Gastroesophageal sphincter (tissue), 4 donors: ENCODE measurements at regions not wholly inside any gene's neighbourhood (a gene's known extent, or its start where the extent isn't known, plus 50 kb on each side); places are given as distances from the start of the nearest gene placed in this dataset.
"Not testable (repeated sequence)": the region's sequence is repeated elsewhere in the genome, so short reads cannot be mapped to it uniquely, and the experiment has no call there.

Experiments used
- ATAC-seq: fragments of 150-250 bp; one replicate; pipeline ENCODE4 v1.9.1; 2016; ENCODE audit warnings: mild to moderate bottlenecking, moderate library complexity
- H3K27ac ChIP-seq, 4 donors: fragments of 200-600 bp; sonication (generic) in 3 of 4; 1 replicate in 3 of 4; 2 replicates in 1 of 4; pipeline ENCODE4 v1.5.1; 2016 to 2019
- H3K27me3 ChIP-seq: fragments of 200-600 bp; sonication (generic); one replicate; pipeline ENCODE4 v1.5.1; 2019
- H3K36me3 ChIP-seq, 2 donors: fragments of 200-600 bp; sonication (generic); one replicate each; pipeline ENCODE4 v1.5.1; 2019; ENCODE audit warnings: control low read depth in 1 of 2
- H3K4me1 ChIP-seq, 3 donors: fragments of 200-600 bp; sonication (generic); 1 replicate in 2 of 3; 2 replicates in 1 of 3; pipeline ENCODE4 v1.5.1; 2016 to 2019; ENCODE audit warnings: control low read depth in 2 of 3
- H3K4me3 ChIP-seq, 2 donors: fragments of 200-600 bp; sonication (generic); one replicate each; pipeline ENCODE4 v1.5.1; 2019; ENCODE audit warnings: mild to moderate bottlenecking in 1 of 2, moderate library complexity in 1 of 2
- H3K9me3 ChIP-seq, 3 donors: fragments of 200-600 bp; sonication (generic); one replicate each; pipeline ENCODE4 v1.5.1; 2017 to 2019; ENCODE audit warnings: control low read depth in 2 of 3
- CTCF ChIP-seq, 4 experiments: fragments of 200-600 bp in 2 of 4; fragments of 450-650 bp in 2 of 4; sonication (generic) in 1 of 4; IDR thresholded peaks; one replicate each; pipeline ENCODE4 v1.5.1; 2017 to 2019; ENCODE audit warnings: antibody characterized with exemption in 4 of 4, mild to moderate bottlenecking in 2 of 4, moderate library complexity in 2 of 4
- EP300 ChIP-seq: sonication (generic); formaldehyde crosslinking; IDR thresholded peaks from one replicate; pipeline ENCODE4 v1.6.1; 2017; ENCODE audit warnings: antibody characterized with exemption, mild to moderate bottlenecking
- POLR2A ChIP-seq, 2 donors: fragments of 450-650 bp; IDR thresholded peaks; one replicate each; pipeline ENCODE4 v1.6.1; 2017; ENCODE audit warnings: antibody characterized with exemption in 2 of 2, mild to moderate bottlenecking in 2 of 2, moderate library complexity in 1 of 2
- POLR2AphosphoS5 ChIP-seq: sonication (generic); formaldehyde crosslinking; IDR thresholded peaks from one replicate; pipeline ENCODE4 v1.6.1; 2017; ENCODE audit warnings: antibody characterized with exemption
- WGBS, 2 donors: methylation state at CpG; one replicate each; pipeline ENCODE4 v1.1.5; 2018; ENCODE audit warnings: low coverage in 1 of 2; 5-methylcytosine and 5-hydroxymethylcytosine counted together

GRCh38 chrX:13464599-13465275, 104.7 kb upstream of the EGFL6 start:
- Histone ChIP-seq H3K27me3 (no peaks in the 10 kb centered on the region), H3K4me1 (peaks cover 0 to 21% (median 0%) of the 10 kb centered on the region in 3 donors), H3K36me3 (no peaks in the 10 kb centered on the region), H3K4me3 (no peak overlapping the region), H3K27ac (no peak overlapping the region), H3K9me3 (peaks cover 0 to 5% (median 0%) of the 10 kb centered on the region in 3 donors)
- no CpG with 5 or more reads among the region's 1 CpG for WGBS, 2 donors
- ATAC-seq = no peak
- TF ChIP-seq POLR2AphosphoS5 = no peak
- TF ChIP-seq CTCF (IDR thresholded peaks at IDR 0.05) = no peak
- no peak for TF ChIP-seq EP300
- TF ChIP-seq POLR2A (IDR thresholded peaks at IDR 0.05) = no peak

- Histone ChIP-seq H3K4me1 (peaks cover 0 to 21% (median 0%) of the 10 kb centered on the region in 3 donors), H3K36me3 (no peaks in the 10 kb centered on the region), H3K9me3 (peaks cover 0 to 5% (median 0%) of the 10 kb centered on the region in 3 donors), H3K27me3 (no peaks in the 10 kb centered on the region), H3K4me3 (no peak overlapping the region), H3K27ac (peak overlapping the region in 1 of 4 donors; percentile 30)
- peak; percentile 75 for ATAC-seq
- WGBS, 2 donors = 62 to 100% methylated on average over 2 to 3 of the region's 3 CpGs
- TF ChIP-seq EP300 (no peak), POLR2A (IDR thresholded peaks at IDR 0.05) (no peak), POLR2AphosphoS5 (no peak)
Measured at GRCh38 chrX:13463608-13464007, 105.8 kb upstream of the EGFL6 start.

- no peak overlapping the region for H3K4me3 ChIP-seq
- H3K36me3 ChIP-seq = no peaks in the 10 kb centered on the region
- no peaks in the 10 kb centered on the region for H3K9me3 ChIP-seq
- H3K27ac ChIP-seq = no peak overlapping the region
- no peak for ATAC-seq
- no peaks in the 10 kb centered on the region for H3K4me1 ChIP-seq
- no peaks in the 10 kb centered on the region for H3K27me3 ChIP-seq
- TF ChIP-seq POLR2AphosphoS5 (no peak), CTCF (IDR thresholded peaks at IDR 0.05) (no peak), EP300 (no peak), POLR2A (IDR thresholded peaks at IDR 0.05) (no peak)
- WGBS, 2 donors = 62 to 67% methylated on average over 6 to 7 of the region's 7 CpGs
Measured at GRCh38 chrX:13452283-13452682, 117.1 kb upstream of the EGFL6 start.

DNA sequence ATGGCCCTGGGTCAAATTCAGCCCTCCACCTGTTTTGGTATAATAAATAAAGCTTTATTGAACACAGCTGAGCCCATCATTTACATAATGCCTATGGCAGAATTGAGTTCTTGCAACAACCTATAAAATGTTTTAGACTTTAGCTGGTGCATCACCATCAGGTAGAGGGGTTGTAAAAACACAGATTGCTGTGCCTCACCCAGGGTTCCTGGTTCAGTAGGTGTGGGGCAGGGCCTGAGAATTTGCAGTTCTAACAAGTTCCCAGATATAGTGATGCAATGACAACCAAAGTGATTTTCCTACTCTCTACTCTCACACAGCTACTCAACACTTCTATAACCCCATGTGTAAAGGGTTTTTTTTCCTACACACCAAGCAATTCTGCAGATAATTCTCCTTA, 120.0 kb upstream of the EGFL6 start:
- Histone ChIP-seq H3K27ac (no peak overlapping the region), H3K36me3 (no peaks in the 10 kb centered on the region), H3K9me3 (no peaks in the 10 kb centered on the region), H3K4me3 (no peak overlapping the region), H3K4me1 (no peaks in the 10 kb centered on the region), H3K27me3 (no peaks in the 10 kb centered on the region)
- no peak for ATAC-seq
- TF ChIP-seq POLR2A (IDR thresholded peaks at IDR 0.05) (no peak), EP300 (no peak)

DNA sequence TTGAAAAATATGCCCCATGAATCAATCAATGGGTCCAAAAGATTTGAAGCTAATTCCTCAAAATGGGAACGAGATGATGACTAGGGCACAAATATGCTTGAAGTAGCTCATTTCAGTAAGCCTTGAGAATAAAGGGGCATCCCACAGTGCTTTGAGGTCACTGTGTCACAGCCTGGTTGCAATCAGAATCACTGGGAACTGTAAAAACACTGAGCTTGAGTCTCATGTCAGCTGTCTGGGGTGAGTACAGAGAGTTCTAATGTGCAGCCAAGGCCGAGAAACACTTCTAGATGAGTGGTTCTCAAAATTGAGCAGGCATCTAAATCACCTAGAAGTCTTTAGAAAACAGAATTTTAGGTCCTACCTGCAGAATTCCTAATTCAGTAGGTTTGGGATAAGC, 120.5 kb upstream of the EGFL6 start:
- no peaks in the 10 kb centered on the region for H3K9me3 ChIP-seq
- H3K4me1 ChIP-seq = no peaks in the 10 kb centered on the region
- TF ChIP-seq EP300 (no peak), POLR2AphosphoS5 (no peak), CTCF (IDR thresholded peaks at IDR 0.05) (no peak), POLR2A (IDR thresholded peaks at IDR 0.05) (no peak)
- no peaks in the 10 kb centered on the region for H3K27me3 ChIP-seq
- H3K36me3 ChIP-seq = no peaks in the 10 kb centered on the region
- H3K27ac ChIP-seq = no peak overlapping the region
- no peak for ATAC-seq
- no peak overlapping the region for H3K4me3 ChIP-seq
- 100% methylated on average over 1 of the region's 2 CpGs; no CpG with 5 or more reads in 1 of the 2 donors for WGBS, 2 donors

DNA sequence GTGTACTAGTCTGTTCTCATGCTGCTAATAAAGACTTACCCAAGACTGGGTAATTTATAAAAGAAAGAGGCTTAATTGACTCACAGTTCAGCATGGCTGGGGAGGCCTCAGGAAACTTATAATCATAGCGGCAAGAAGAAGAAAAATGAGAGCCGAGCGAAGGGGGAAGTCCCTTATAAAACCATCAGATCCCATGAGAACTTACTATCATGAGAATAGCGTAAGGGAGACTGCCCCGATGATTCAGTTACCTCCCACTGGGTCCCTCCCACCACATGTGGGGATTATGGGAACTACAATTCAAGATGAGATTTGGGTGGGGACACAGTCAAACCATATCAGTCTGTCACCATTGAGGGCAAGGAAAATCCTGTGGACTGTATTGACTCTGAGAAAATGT, 121.8 kb upstream of the ATXN3L start:
- not testable (repeated sequence) for H3K27me3 ChIP-seq, H3K9me3 ChIP-seq, H3K36me3 ChIP-seq, H3K27ac ChIP-seq, H3K4me3 ChIP-seq, H3K4me1 ChIP-seq, ATAC-seq
- WGBS, 2 donors = 92% methylated on average over 4 of the region's 5 CpGs; no CpG with 5 or more reads in 1 of the 2 donors
